CMK (cell line): ENCODE measurements at regions not wholly inside any gene's neighbourhood (a gene's known extent, or its start where the extent isn't known, plus 50 kb on each side); places are given as distances from the start of the nearest gene placed in this dataset.

ENCODE experiments used
- DNase-seq: peaks from one replicate; pipeline ENCODE4 v3.0.0-alpha.2; 2010; ENCODE audit warnings: low read depth

DNA sequence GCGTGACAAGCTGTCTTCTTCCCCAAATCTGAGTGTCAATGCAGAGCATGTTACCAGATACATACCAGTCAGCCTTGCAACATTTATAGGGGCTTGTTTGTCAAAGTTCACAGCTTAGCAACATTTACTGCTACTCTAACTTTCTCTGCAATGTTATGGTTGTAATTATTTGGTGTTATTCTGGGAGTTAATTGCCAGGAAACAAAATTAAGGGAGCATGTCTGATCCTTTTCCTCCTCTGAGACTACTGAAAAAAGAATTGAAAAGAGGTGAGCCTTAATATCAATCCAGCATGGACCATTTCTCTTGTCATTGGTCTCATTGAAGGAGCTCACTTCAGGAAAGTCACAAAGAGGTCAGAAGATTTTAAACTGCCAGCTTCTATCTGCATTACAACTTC, 465.6 kb upstream of the LINC00305 start:
- DNase-seq: no peak

DNA sequence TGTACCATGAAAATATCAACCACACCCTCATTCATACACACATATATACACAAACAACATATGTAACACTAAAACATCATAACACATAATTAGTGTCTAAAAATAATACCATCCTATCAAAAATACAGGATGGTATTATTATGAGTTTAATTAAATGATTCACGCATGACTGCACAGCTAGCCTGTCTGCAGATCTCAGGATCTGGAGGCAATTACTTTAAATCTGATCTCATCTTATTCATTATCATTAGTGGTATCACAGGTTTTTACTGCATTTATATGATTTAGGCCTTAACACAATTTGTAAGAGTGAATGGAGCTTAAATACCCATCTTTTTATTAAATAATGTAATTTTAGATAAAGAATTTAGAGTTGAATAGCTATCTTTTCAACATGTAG, 443.4 kb upstream of the LINC00305 start:
- no peak for DNase-seq

DNA sequence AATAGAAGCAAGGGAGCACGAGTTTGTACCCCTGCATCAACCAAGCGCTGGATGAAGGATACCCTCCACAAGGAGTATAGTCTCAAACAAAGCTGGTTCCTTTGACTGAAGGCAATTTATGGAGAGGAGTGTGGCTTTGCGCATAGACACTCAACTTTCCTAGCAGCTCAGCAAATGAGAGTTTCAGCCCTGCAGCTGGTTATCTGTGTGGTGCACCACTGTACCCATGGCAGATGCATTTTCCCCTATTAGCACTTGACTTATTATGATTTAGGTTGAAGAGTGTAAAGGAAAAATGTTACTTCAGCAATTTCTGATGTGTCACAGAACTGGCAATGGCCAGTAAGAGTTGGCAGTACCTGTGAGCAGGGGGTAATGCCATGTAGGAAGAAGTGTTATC, 440.1 kb upstream of the LINC00305 start:
- DNase-seq: no peak

DNA sequence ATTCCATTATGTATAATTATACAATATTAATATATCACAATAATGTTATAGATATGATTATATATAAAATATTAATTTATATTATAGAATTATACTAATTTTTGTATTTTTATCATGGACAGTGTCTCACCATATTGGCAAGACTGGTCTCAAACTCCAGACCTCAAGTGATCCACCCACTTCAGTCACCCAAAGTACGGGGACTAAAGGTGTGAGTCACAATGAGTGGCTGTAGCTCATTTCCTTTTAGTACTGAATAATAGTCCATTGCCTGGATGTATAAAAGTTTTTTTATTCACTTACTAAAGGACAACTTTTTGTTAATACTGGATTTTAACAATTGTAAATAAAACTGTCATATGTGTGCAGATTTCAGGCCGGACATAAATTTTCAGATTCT, 417.6 kb upstream of the LINC00305 start:
- no peak for DNase-seq

DNA sequence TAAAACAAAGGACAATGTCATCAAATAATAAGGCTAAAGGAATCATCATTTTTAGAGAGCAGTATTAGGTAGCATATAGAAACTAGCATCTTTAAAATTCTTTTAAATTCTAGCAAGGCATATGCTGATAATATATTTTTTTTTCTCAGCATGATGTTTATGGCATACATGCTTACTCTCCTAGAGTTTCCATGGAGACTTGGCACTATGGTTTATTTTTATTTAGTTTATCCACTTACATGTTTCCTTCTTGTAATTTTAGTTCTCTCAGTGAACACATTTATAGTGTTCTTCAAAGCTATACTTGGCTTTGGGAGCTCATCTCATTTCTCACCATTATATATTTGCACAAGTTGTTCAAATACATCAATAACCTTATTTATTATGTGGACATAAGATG, 413.8 kb upstream of the LINC00305 start:
- no peak for DNase-seq

DNA sequence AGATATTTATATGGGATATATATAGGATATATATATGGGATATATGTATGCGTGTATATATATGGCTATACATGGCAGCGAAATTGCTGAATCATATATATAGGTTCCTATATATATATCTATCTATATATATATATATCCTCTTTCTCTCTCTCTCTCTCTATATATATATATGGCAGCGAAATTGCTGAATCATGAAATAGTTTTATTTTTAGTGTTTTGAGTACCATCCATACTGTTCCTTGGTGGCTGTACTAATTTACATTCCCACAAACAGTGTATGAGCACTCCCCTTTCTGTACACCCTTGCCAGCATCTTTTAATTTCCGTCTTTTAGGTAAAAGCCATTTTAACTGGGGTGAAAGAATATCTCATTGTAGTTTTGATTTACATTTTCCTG, 397.6 kb upstream of the LINC00305 start:
- no peak for DNase-seq

DNA sequence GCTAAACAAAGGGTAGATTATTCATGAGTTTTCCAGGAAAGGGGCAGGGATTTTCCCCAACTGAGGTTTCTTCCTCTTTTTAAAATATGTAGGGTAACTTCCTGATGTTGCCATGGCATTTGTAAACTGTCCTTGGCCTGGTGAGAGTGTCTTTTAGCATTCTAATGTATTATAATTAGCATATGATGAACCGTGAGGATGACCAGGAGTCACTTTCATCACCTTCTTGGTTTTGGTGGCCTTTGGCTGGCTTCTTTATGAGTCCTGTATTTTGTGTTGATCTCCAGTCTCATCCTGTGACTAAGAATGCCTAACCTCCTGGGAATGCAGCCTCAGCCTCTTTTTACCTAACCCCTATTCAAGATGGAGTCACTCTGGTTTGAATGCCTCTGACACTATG, 391.0 kb upstream of the LINC00305 start:
- no peak for DNase-seq

DNA sequence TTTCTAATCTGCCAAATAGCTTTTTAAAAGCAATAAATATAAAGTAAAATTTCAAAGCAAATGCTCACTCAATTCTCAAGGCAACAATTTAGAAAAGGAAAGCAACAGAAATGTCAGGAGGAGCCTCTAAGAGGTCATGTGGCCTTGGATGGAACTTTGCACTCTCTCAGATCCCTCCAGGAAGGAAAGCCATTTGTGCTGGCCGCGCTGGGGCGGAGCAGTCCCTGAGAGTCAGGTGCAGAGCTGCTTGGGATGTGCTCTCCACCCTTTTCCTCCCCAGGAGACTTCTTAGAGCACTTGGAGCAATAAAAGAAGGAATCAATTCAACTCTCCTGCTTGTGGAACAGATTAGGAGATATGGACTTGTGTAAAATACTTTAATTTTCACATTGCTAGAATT, 379.8 kb upstream of the LINC00305 start:
- no peak for DNase-seq

DNA sequence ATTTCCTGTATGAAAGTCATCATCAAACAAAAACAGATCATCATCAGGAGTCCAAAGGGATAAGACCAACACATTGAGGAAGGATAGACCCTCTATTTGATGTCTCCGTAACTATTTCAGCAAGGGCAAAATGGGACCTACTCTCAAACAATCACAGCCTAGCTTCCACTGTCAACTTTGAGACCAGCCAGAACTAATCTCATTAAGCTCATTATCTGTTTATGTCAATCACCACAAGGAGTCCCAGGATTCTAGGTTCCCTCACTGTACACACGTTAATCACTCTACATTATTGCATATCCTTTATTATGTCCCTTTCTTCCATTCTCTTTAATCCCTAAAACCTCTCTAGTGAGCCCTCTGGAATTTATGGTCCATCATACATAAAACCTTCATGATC, 370.3 kb upstream of the LINC00305 start:
- DNase-seq: no peak

DNA sequence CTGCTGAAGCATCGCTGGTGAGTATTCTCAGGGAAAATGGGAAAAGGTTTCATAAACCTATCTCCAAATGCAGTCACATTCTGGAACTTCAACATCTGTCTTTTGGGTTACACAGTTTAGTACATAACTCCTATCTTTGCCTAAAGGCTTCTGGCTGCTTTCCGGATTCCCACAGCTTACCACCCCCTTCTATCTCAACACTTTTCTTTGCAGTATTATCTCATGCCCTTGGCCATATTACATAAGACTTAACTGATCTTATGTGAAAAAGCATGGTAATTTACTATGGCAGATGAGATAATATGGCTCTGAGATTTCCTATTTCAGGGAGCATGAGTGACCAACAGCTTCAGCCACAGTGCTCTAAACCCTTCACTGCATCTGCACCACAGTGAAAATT, 369.3 kb upstream of the LINC00305 start:
- no peak for DNase-seq

DNA sequence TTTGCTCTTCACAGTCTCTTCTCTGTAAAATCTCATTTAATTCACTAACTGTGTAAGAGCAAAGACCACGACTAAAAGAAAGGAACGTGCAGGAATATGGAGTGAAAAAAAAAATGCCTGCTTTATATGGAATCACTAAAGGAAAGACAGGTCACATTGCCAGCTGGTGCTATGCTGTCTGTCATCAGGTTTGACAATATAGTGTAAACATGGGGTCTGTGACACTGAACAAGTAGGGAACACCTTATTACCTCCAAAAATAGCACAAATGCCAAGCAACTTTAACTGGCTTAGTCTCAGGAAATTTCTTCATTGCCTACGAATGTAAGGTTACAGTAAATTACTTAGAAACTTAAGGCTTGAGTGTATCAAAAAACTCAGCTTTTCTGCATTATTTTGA, 364.5 kb upstream of the LINC00305 start:
- no peak for DNase-seq

DNA sequence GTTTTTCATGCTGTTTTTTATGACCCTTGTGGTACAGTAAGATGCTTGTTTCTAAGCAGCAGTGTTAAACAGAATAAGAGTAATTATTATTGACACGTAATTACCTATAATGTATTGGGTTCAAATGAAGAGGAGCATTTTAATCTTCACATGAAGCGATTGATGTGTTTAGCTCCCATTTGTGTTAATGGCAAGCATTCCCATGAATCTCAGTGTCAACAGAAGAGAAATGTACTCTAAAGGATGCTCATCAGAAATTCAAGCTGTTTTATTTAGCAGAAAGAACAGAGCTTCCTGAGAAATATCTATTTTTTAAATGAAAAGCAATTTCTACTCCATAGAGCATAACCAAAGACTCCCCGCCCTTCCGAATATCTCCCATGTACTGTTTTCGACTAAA, 341.3 kb upstream of the LINC00305 start:
- DNase-seq: no peak

DNA sequence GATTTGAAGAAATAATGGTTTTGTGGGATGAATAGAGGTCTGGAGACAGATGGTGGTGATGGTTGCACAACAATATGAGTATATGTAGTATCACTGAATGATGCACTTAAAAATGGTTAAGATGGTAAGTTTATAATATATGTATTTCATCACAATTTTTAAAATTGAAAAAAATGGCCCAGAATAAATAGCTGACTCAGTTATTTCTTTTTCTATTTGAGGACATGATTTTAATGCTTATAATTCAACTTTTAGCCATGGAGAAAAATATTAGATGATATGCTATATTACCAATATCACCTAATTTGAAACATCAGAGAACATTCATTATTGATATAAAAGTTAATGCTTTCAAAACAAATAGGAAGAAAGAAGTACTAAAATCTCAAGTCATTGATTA, 339.8 kb upstream of the LINC00305 start:
- DNase-seq: no peak

DNA sequence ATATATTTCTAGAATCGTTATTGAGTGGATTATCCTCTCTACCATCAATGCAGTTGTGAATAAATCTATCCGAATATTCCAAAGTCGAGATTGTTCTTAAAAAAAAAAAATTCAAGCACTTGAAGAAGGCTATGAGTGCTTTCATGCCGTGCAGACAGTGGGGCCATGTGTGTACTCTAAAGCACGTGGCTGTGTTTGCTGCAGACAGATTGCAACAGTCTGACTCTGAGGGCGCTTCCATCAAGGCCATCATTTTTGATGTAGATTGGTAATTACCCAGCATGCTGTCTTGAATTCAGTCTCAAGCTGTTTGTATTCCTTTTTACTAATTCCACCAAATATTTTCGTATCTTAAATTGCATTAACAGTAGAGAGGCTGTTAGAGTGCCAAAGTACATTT, 325.9 kb upstream of the LINC00305 start:
- DNase-seq: no peak

DNA sequence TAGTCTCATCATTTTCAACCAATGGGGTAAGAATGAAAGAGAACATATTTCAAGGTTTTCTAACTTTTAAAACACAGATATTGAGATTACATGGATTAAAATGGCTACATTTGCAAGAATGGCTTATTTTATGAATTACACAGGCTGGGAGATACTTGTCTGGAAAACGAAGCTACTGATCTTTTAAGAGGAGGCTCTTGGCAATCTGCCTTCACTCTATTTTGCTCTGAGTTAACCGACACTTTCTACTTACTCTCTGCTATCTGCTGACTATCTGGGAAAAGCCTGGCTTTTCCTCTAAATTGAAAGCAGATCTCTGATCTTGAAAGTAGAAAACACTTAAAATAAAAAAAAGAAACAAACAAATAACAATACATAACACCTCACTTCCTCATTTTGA, 325.4 kb upstream of the LINC00305 start:
- no peak for DNase-seq

DNA sequence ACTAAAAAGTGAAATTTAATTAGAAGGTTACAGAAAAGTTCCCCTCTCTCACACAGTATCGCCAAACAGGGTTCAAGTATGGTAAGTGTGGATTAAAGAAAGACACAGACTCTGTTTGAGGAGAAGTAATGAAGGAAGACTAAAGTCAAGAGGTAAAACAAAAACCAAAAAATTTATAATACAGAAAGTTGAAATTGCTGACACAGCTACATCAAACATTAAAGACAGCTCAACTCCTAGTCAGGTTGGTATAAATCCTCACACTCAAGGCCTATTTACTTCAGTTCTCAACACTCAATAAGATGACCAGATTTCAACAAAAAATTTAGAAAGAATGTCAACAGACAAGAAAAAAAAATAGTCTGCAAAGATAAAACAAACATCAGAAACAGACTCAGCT, 300.5 kb upstream of the LINC00305 start:
- DNase-seq: no peak

DNA sequence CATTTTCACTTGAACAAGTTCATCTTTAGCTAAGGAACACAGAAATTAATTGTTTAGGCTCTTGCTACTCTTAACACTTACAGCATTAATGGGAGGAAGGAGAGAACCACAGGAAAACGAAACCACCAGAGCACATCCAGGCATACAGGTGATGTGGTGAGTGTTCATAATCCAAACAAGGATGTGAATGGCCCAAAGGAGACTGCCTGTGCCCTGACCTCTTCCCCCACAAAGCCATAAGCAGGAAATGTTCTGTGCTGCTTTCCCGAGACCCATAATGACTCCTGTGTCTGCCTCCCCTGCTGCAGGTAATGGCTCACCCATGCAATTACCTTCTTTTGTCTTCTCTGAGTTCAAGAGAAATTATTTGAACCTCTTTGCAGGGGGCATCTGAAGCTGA, 295.9 kb upstream of the LINC00305 start:
- DNase-seq: no peak

DNA sequence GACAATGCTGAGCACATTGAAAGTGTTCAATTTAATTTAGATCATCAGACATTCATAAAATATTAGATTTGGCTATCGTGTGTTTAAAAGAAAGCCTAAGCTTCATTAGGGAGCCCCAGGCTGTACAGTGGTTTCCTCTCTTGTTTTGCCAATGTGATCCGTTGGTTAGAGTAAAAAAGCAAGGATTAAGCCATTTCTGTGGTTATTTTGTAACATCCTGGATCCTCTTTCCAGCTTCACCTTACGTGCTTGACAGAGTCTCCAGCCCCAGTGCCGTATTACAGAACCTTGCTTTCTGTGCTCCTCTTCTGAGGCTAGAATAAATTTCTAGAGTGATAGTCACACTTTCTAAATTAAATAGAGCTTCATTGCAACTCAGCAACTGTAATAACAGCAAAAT, 289.3 kb upstream of the LINC00305 start:
- no peak for DNase-seq

DNA sequence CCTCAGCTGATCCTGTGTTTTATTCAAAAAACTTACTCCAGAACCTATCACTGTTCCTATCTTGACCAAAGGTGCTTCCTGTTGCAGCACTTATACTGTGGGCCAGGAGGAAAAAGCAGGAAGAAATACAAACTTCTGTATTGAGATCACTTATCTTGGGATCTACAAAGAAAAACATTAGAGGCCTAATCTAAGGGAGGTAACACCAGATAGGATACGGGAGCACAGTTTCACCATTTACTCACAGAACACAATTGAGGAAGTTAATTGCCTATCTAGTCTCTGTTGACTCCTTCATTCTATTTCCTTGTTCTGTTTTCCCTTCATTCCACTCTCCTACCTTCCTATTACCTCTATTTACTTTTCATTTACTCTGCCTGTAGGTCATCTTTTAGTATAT, 287.2 kb upstream of the LINC00305 start:
- no peak for DNase-seq

DNA sequence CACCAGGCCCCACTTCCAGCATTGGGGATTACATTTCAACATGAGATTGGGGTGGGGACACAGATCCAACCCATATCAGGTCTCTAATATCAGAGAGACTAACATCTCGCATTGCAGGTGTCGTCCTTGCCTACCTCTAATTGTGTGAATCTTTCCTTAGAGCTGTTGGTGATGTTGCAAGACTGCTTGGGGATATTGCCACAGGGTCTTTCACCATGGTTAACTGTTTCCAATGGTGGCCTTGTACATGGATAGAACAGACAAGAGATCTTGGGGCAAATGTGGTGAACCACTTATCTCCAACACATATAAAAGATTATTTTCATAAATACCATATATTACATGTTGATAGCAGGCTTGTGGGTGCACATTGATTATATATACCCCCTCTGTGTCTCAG, 270.3 kb upstream of the LINC00305 start:
- no peak for DNase-seq

DNA sequence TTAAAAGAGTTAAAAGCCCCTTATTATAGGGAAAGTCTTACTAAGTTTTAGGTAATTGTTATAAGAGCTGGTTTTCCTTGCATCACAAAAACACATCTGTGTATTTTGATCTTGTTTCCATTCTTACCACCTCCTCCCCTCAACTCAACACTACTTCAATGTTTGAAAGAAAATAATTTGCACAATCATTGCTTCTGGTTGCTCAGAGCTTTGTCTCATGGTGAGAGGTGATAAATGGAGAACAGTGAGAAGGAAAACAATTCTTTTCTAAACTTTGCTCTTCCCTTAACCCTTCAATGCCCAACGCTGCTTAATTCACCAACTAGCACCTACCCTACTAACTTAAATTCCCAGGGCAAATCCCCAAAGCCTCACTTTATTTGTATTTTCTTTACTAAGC, 268.1 kb upstream of the LINC00305 start:
- DNase-seq: no peak

DNA sequence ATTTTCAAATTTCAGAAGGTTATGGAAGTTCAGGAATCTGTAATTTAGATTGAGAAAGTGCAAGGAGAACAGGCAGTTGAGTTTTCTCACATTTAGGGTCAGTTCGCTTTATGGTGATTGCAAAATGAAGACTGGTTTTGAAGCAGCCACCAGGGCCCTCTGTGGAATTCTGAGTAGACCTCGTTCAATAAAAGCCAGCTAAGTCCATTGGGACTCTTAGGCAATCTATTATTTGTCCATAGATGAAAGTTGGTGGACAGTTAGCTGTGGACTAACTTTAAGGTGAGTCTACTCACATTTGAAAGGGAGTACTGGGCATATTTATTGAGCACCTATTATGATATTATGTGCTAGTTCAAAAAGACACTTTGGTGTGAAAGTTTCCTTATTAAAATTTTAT, 266.3 kb upstream of the LINC00305 start:
- DNase-seq: no peak

DNA sequence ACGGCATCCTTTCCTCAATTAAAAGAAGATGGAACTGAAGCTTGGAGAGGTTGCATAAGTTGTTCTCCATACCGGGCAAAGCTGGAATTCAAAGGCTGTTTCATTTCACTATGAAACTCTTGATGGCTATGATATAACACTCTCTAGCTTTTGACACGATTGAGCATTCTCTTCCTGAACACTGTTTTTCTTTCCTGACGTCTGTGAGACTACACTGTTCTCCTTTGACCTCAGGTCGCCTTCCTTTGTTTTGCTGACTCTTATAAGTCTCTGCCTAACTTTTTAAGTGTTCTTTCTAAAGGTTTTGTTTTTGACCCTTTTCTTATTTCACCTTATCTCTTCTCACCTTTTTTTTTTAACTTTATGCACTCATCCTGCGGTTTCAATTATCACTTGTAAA, 261.8 kb upstream of the LINC00305 start:
- no peak for DNase-seq

DNA sequence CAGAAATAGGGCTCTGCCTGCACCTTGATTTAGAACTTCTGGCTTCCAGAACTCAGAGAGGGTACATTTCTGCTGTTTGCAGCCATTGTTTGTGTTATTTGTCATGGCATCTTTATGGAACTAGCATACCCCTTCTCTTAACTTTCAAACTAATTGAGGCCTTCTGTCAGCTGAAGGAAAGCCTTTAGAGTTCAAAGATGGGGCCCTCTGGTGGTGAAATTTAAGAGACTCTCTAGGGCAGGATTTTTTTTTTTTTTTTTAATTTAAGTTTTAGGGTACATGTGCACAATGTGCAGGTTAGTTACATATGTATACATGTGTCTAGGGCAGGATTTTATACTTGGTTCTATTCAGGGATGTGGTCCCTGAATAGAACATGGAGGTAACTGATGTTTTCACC, 260.6 kb upstream of the LINC00305 start:
- no peak for DNase-seq

DNA sequence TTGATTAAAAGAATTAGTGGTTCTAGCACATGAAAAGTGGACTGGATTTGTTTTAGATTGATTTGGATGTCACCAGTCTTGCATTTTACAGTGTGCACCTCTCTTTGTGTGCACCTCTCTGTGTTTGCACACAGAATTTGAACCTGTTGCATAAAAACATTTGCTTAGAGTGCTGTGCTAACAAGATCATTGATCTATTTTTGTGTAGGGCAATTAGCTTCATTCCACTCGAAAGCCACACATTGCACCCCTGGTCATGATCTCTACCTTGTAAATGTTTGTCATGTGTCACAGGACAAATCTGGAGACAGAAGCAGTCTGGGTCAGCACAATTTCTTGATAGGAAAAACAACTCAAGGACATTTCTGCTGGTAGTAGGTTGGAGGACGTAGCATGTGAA, 258.7 kb upstream of the LINC00305 start:
- no peak for DNase-seq

DNA sequence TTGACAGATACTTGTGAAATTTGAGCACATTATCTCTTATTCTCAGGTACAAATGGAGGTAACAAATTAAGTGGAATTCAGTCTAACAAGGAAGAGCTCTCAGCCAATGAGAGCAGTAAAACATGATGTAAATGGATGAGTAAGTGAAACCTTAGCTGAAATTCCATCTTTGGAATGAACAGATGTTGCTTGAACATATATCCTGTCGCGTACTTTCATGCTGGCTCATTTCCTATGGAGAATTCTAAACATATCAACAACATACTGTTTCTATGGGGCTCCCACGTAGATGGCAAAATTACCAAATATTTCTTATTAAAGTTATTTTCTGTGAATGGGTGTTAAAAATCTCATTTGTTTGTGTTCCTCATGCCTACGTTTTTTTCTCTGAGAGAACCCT, 256.3 kb upstream of the LINC00305 start:
- DNase-seq: no peak
